Trophoblast cell (in vitro differentiated cells and primary cell): ENCODE measurements at regions not wholly inside any gene's neighbourhood (a gene's known extent, or its start where the extent isn't known, plus 50 kb on each side); places are given as distances from the start of the nearest gene placed in this dataset.

Source experiments
- DNase-seq, 2 donors: peaks; one replicate each; pipeline ENCODE4 v3.0.0-alpha.2; 2016
- H2AFZ ChIP-seq: 2 replicates; pipeline ENCODE4 v1.6.1; 2013; ENCODE audit warnings: low read length, moderate library complexity, mild to moderate bottlenecking; ENCODE audit not compliant: insufficient read depth, poor library complexity
- H2AK5ac ChIP-seq: 2 replicates; pipeline ENCODE4 v1.6.1; 2013; ENCODE audit warnings: mild to moderate bottlenecking, low read length
- H2BK120ac ChIP-seq: 2 replicates; pipeline ENCODE4 v1.6.1; 2013; ENCODE audit warnings: low read length, mild to moderate bottlenecking, moderate library complexity; ENCODE audit not compliant: insufficient read depth, poor library complexity
- H2BK12ac ChIP-seq: 2 replicates; pipeline ENCODE4 v1.6.1; 2013; ENCODE audit warnings: mild to moderate bottlenecking, low read length, moderate library complexity
- H2BK5ac ChIP-seq: 2 replicates; pipeline ENCODE4 v1.6.1; 2013; ENCODE audit warnings: low read length, low read depth, moderate library complexity, mild to moderate bottlenecking; ENCODE audit not compliant: poor library complexity
- H3K14ac ChIP-seq: 2 replicates; pipeline ENCODE4 v1.6.1; 2013; ENCODE audit warnings: mild to moderate bottlenecking, low read length
- H3K18ac ChIP-seq: 2 replicates; pipeline ENCODE4 v1.6.1; 2013; ENCODE audit warnings: mild to moderate bottlenecking, low read length
- H3K23ac ChIP-seq: 2 replicates; pipeline ENCODE4 v1.6.1; 2013; ENCODE audit warnings: low read length
- H3K27ac ChIP-seq: 2 replicates; pipeline ENCODE4 v1.5.1; 2013; ENCODE audit warnings: low read depth, mild to moderate bottlenecking, inconsistent platforms, low read length, moderate library complexity
- H3K27me3 ChIP-seq: 2 replicates; pipeline ENCODE4 v1.6.1; 2013; ENCODE audit warnings: inconsistent platforms, mild to moderate bottlenecking, low read length, moderate library complexity; ENCODE audit not compliant: insufficient read depth
- H3K36me3 ChIP-seq, 2 experiments: 1 replicate in 1 of 2; 2 replicates in 1 of 2; pipeline ENCODE4 v1.6.1; 2013; ENCODE audit warnings: low read length in 2 of 2, mild to moderate bottlenecking in 2 of 2, moderate library complexity in 1 of 2; ENCODE audit not compliant: insufficient read depth in 2 of 2, control insufficient read depth in 1 of 2
- H3K4ac ChIP-seq: 2 replicates; pipeline ENCODE4 v1.6.1; 2013; ENCODE audit warnings: low read depth, mild to moderate bottlenecking, low read length, moderate library complexity
- H3K4me1 ChIP-seq, 2 experiments: 1 replicate in 1 of 2; 2 replicates in 1 of 2; pipeline ENCODE4 v1.6.1; 2013; ENCODE audit warnings: low read length in 2 of 2, mild to moderate bottlenecking in 2 of 2, moderate library complexity in 1 of 2; ENCODE audit not compliant: insufficient read depth in 2 of 2, control insufficient read depth in 1 of 2
- H3K4me2 ChIP-seq: 2 replicates; pipeline ENCODE4 v1.6.1; 2013; ENCODE audit warnings: inconsistent platforms, mild to moderate bottlenecking, low read length, moderate library complexity
- H3K4me3 ChIP-seq: 2 replicates; pipeline ENCODE4 v1.5.1; 2013; ENCODE audit warnings: mild to moderate bottlenecking, low read depth, low read length, inconsistent platforms
- H3K79me1 ChIP-seq: one replicate; pipeline ENCODE4 v1.6.1; 2013; ENCODE audit warnings: low read length
- H3K79me2 ChIP-seq: 2 replicates; pipeline ENCODE4 v1.6.1; 2013; ENCODE audit warnings: low read length, mild to moderate bottlenecking; ENCODE audit not compliant: control insufficient read depth, insufficient read depth, poor library complexity
- H3K9ac ChIP-seq: 2 replicates; pipeline ENCODE4 v1.6.1; 2013; ENCODE audit warnings: mild to moderate bottlenecking, low read length
- H3K9me3 ChIP-seq: 2 replicates; pipeline ENCODE4 v1.6.1; 2013; ENCODE audit warnings: low read depth, mild to moderate bottlenecking, control low read depth, inconsistent platforms, low read length; ENCODE audit not compliant: insufficient read depth
- H4K12ac ChIP-seq: 2 replicates; pipeline ENCODE4 v1.6.1; 2013; ENCODE audit warnings: low read depth, mild to moderate bottlenecking, low read length, moderate library complexity
- H4K8ac ChIP-seq: 2 replicates; pipeline ENCODE4 v1.6.1; 2013; ENCODE audit warnings: low read depth, mild to moderate bottlenecking, low read length, moderate library complexity
- H4K91ac ChIP-seq: one replicate; pipeline ENCODE4 v1.6.1; 2013; ENCODE audit warnings: low read depth, mild to moderate bottlenecking, low read length, moderate library complexity
- WGBS: extraction: QIAGEN DNeasy Blood & Tissue Kit; methylation state at CpG from one replicate; pipeline ENCODE4 v1.1.7; 2013; ENCODE audit warnings: missing lambda C conversion rate; ENCODE audit not compliant: insufficient read length, insufficient coverage; ENCODE audit errors: extremely low coverage; 5-methylcytosine and 5-hydroxymethylcytosine counted together

DNA sequence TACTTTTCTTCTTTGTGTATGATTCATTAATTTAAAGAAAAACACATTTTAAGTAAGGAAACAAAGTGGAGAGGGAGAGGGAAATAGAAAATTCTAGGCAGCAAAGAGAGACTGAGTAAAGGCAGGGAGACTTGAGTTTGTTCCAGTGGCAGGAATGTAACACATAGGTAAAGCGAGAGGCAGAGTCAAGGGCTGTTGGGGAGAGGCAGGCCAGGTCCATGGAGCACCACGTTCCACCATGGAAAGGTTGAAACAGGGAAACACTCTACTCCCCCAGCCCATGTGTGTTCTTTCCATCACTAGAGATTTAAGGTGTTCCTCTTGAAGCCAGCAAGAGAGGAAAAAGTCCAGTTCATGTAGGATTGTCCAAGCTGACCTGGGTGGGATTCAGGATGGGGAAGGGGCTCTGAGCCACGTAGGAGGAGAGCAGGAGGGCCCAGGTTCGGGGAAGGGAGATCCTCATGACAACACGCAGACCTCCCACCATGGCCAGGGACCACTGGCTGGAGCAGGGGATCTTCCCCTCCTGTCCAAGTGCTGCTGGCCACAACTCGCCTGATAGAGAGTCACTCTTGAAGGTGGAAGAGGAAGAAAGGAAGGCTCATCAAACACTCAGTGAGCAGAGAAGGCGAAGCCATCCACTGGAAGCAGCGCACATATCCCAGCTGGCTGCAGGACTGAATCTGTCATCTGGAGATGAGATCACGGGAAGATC, 666.4 kb upstream of the MKI67 start:
- Histone ChIP-seq H3K9ac (no peak overlapping the region), H2BK12ac (no peak overlapping the region), H2AFZ (no peak overlapping the region), H4K12ac (no peak overlapping the region), H2AK5ac (no peak overlapping the region), H3K18ac (no peak overlapping the region), H3K4me2 (no peak overlapping the region), H4K8ac (no peak overlapping the region), H3K4me1 (no peaks in the 10 kb centered on the region), H2BK5ac (no peak overlapping the region), H3K4ac (no peak overlapping the region), H3K36me3 (no peaks in the 10 kb centered on the region), H3K4me3 (no peak overlapping the region), H3K27me3 (no peaks in the 10 kb centered on the region), H3K23ac (no peak overlapping the region), H3K79me2 (no peaks in the 10 kb centered on the region), H3K14ac (no peak overlapping the region), H4K91ac (no peak overlapping the region), H3K9me3 (no peaks in the 10 kb centered on the region), H3K79me1 (no peaks in the 10 kb centered on the region), H3K27ac (no peak overlapping the region), H2BK120ac (no peak overlapping the region)
- WGBS = no CpG with 5 or more reads among the region's 9 CpGs
- DNase-seq = no peak

DNA sequence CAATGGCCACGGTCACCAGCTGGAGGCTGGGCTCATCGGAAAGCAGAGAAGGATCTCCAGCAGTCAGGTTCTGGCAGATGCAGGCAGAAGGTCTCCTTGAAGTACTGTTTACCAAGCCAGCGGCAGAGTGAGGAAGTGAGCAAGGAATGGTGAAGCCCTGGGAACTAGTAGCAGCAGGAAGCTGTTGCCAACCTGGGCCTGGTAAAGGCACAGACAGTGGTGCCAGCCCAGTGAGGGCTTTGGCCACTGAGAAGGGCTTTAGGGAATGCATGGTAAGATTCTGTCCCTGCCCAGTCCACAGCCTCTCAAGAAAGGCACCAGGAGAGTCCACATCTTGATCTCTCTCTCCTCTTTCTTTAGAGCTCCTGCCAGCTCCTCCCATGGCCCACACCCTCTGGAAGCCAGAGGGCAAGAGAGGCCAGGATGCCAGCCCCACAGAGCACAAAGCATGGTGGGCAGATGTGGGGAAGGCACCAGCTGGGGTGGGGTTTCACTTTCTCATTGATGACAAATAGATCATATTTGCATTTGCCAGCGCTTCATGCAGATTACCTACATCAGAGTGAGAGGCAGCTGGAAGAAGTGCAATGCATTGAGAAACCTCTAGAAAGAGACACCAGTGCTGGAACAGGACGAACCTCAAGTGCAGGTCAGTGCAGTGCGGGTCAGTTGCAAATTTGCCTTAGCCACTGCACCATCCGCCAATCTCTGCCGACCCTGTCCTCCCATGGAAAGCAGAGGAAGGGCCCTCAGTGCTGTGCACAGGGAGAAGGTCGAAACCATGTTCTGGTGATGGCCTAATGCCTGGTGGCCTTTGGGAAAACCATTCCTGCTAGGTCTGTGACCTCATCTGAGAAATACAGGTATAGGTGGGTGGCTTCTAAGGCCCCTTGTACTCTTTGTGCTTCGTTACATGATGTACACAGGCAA, 667.8 kb upstream of the MKI67 start:
- no peak overlapping the region for H3K4ac ChIP-seq
- H3K79me1 ChIP-seq = no peaks in the 10 kb centered on the region
- H2BK5ac ChIP-seq = no peak overlapping the region
- no CpG with 5 or more reads among the region's 10 CpGs for WGBS
- H2BK120ac ChIP-seq = no peak overlapping the region
- no peak overlapping the region for H4K91ac ChIP-seq
- H3K4me2 ChIP-seq = no peak overlapping the region
- no peak overlapping the region for H4K12ac ChIP-seq
- no peak overlapping the region for H4K8ac ChIP-seq
- H3K27ac ChIP-seq = no peak overlapping the region
- H3K23ac ChIP-seq = no peak overlapping the region
- H3K4me3 ChIP-seq = no peak overlapping the region
- H2BK12ac ChIP-seq = no peak overlapping the region
- H3K4me1 ChIP-seq = no peaks in the 10 kb centered on the region
- H3K18ac ChIP-seq = no peak overlapping the region
- H3K9me3 ChIP-seq = no peaks in the 10 kb centered on the region
- no peak overlapping the region for H2AK5ac ChIP-seq
- DNase-seq = no peak
- H3K36me3 ChIP-seq = no peaks in the 10 kb centered on the region
- no peak overlapping the region for H3K9ac ChIP-seq
- H2AFZ ChIP-seq = no peak overlapping the region
- no peaks in the 10 kb centered on the region for H3K79me2 ChIP-seq
- no peak overlapping the region for H3K14ac ChIP-seq
- no peaks in the 10 kb centered on the region for H3K27me3 ChIP-seq

DNA sequence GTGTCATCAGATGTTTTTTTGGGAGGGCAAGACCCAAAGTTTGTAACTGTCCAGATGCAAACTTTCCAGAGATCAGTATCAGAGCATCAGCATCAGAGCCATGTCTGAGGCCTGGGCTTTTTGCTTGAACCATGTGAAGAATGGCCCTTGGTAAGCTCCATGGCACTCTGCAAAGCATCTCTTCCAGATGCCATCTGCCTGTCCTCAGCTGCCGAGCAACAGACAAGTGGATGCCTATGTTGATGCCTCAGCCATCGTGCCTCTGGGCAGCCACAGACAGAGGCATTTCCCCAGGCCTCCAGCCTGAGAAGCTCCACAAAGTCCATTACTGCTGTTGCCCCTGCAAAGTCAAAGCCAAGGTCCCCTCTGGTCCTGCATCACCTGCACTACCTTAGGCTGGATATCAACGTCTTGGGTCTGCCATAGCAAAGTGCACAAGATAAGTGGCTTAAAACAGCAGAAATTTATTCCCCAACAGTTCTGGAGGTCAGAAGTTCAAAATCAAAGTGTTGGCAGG, 670.2 kb upstream of the MKI67 start:
- no peak overlapping the region for H2BK120ac ChIP-seq
- H3K23ac ChIP-seq = no peak overlapping the region
- H3K4me2 ChIP-seq = no peak overlapping the region
- no peak overlapping the region for H2AK5ac ChIP-seq
- H3K27ac ChIP-seq = no peak overlapping the region
- no peak overlapping the region for H2AFZ ChIP-seq
- no peaks in the 10 kb centered on the region for H3K9me3 ChIP-seq
- H4K91ac ChIP-seq = no peak overlapping the region
- no peaks in the 10 kb centered on the region for H3K4me1 ChIP-seq
- H3K79me1 ChIP-seq = no peaks in the 10 kb centered on the region
- no peak overlapping the region for H3K4ac ChIP-seq
- no peaks in the 10 kb centered on the region for H3K27me3 ChIP-seq
- WGBS = no CpG with 5 or more reads among the region's 3 CpGs
- no peak for DNase-seq
- H3K79me2 ChIP-seq = no peaks in the 10 kb centered on the region
- no peak overlapping the region for H3K14ac ChIP-seq
- no peak overlapping the region for H3K4me3 ChIP-seq
- H2BK12ac ChIP-seq = no peak overlapping the region
- no peak overlapping the region for H4K12ac ChIP-seq
- H3K9ac ChIP-seq = no peak overlapping the region
- no peaks in the 10 kb centered on the region for H3K36me3 ChIP-seq
- no peak overlapping the region for H2BK5ac ChIP-seq
- no peak overlapping the region for H3K18ac ChIP-seq
- no peak overlapping the region for H4K8ac ChIP-seq

DNA sequence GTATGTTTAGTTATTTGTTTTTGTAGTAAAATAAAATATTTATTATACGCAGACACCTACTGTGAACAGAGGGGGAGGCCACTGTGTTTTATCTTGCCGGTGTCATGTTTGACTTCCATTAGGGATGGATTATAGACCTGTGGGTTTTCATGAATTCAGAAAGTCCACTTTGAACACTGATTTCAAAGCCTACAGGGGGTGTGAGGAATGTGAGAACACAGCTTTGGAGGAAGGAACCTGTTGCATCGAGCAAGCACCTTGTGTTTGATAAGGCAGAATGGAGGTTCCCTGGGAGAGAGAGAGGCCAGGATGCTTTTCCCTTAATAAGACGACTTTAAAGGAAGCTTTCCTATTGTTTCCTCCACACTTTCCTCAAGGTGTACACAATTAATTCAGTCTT, 665.0 kb upstream of the MGMT start:
- H3K27me3 ChIP-seq = no peaks in the 10 kb centered on the region
- no peak overlapping the region for H3K23ac ChIP-seq
- no peaks in the 10 kb centered on the region for H3K79me2 ChIP-seq
- H3K14ac ChIP-seq = no peak overlapping the region
- no peaks in the 10 kb centered on the region for H3K36me3 ChIP-seq
- no peak overlapping the region for H2AK5ac ChIP-seq
- H2BK5ac ChIP-seq = no peak overlapping the region
- no peak for DNase-seq
- no peak overlapping the region for H2BK120ac ChIP-seq
- H2AFZ ChIP-seq = no peak overlapping the region
- no peak overlapping the region for H4K8ac ChIP-seq
- H3K4me3 ChIP-seq = no peak overlapping the region
- H3K79me1 ChIP-seq = no peaks in the 10 kb centered on the region
- H3K9ac ChIP-seq = no peak overlapping the region
- no peaks in the 10 kb centered on the region for H3K4me1 ChIP-seq
- H3K4ac ChIP-seq = no peak overlapping the region
- peaks cover 2% of the 10 kb centered on the region for H3K9me3 ChIP-seq
- no peak overlapping the region for H3K4me2 ChIP-seq
- H3K18ac ChIP-seq = no peak overlapping the region
- H2BK12ac ChIP-seq = no peak overlapping the region
- no peak overlapping the region for H3K27ac ChIP-seq
- no peak overlapping the region for H4K91ac ChIP-seq
- no CpG with 5 or more reads among the region's 4 CpGs for WGBS
- H4K12ac ChIP-seq = no peak overlapping the region
